ENCODE measurements at regions not wholly inside any gene's neighbourhood (a gene's known extent, or its start where the extent isn't known, plus 50 kb on each side); places are given as distances from the start of the nearest gene placed in this dataset.
A peak's percentile ranks its signal among the peaks of the same experiment; 100 is the strongest.

- DNase-seq = no peak
These were observed 206.1 kb downstream of the TFCP2L1 start for GRCh38 chr2:121078899-121079298.

- DNase-seq = peak in 9 of 14 donors; percentile 7 to 50 (median 22)
These were observed 204.8 kb downstream of the TFCP2L1 start for GRCh38 chr2:121080013-121080772.

GRCh38 chr2:121081701-121082100, 203.3 kb downstream of the TFCP2L1 start:
- DNase-seq = no peak

- DNase-seq = no peak
These were observed 202.8 kb downstream of the TFCP2L1 start for GRCh38 chr2:121082191-121082590.

GRCh38 chr2:121084130-121084680, 200.8 kb downstream of the TFCP2L1 start:
- no peak for DNase-seq

- no peak for DNase-seq
These were observed 199.2 kb downstream of the TFCP2L1 start for GRCh38 chr2:121085801-121086200.

- no peak for DNase-seq
These were observed 198.6 kb downstream of the TFCP2L1 start for GRCh38 chr2:121086450-121086849.

GRCh38 chr2:121087117-121087516, 197.9 kb downstream of the TFCP2L1 start:
- DNase-seq = no peak

GRCh38 chr2:121088251-121089165, 196.5 kb downstream of the TFCP2L1 start:
- no peak for DNase-seq

- peak in 1 of 14 donors; percentile 27 for DNase-seq
These were observed 195.9 kb downstream of the TFCP2L1 start for GRCh38 chr2:121089166-121089510.

GRCh38 chr2:121090088-121090715, 194.8 kb downstream of the TFCP2L1 start:
- DNase-seq = no peak

- DNase-seq = no peak
These were observed 192.9 kb downstream of the TFCP2L1 start for GRCh38 chr2:121092095-121092494.

GRCh38 chr2:121093692-121094091, 191.3 kb downstream of the TFCP2L1 start:
- DNase-seq = no peak

- no peak for DNase-seq
These were observed 190.9 kb downstream of the TFCP2L1 start for GRCh38 chr2:121094101-121094500.

- DNase-seq = no peak
These were observed 190.2 kb downstream of the TFCP2L1 start for GRCh38 chr2:121094845-121095244.

- DNase-seq = peak in 8 of 14 donors; percentile 10 to 53 (median 22)
These were observed 189.5 kb downstream of the TFCP2L1 start for GRCh38 chr2:121095257-121096080.

GRCh38 chr2:121096611-121097010, 188.4 kb downstream of the TFCP2L1 start:
- DNase-seq = no peak

- no peak for DNase-seq
These were observed 186.4 kb downstream of the TFCP2L1 start for GRCh38 chr2:121098556-121098955.

- DNase-seq = peak in 8 of 14 donors; percentile 19 to 55 (median 45)
These were observed 185.4 kb downstream of the TFCP2L1 start for GRCh38 chr2:121099329-121100290.

GRCh38 chr2:121101093-121101715, 183.8 kb downstream of the TFCP2L1 start:
- DNase-seq = no peak

All from C1 segment of cervical spinal cord (tissue), 14 donors.